Natural killer cell (primary cell): ENCODE measurements at regions not wholly inside any gene's neighbourhood (a gene's known extent, or its start where the extent isn't known, plus 50 kb on each side); places are given as distances from the start of the nearest gene placed in this dataset.
"Not testable (repeated sequence)": the region's sequence is repeated elsewhere in the genome, so short reads cannot be mapped to it uniquely, and the experiment has no call there.

Source experiments
- ATAC-seq, 3 donors: fragments of 150-1000 bp in 2 of 3; fragments of 200-7000 bp in 1 of 3; cut with Tn5 transposase; 1 replicate in 1 of 3; 2 replicates in 2 of 3; pipeline ENCODE4 v1.10.0; 2021; ENCODE audit warnings: mild to moderate bottlenecking in 2 of 3, moderate library complexity in 2 of 3
- DNase-seq, 2 donors: peaks; one replicate each; pipeline versions ENCODE4 v3.0.0 to v3.0.0-alpha.2; 2013 to 2021; ENCODE audit warnings: mixed read lengths in 1 of 2
- H3K27ac ChIP-seq: one replicate; pipeline ENCODE4 v1.5.1; 2013; ENCODE audit warnings: mild to moderate bottlenecking, low read length
- H3K27me3 ChIP-seq: one replicate; pipeline ENCODE4 v1.6.1; 2013; ENCODE audit warnings: low read length; ENCODE audit not compliant: control insufficient read depth, insufficient read depth
- H3K36me3 ChIP-seq: one replicate; pipeline ENCODE4 v1.6.1; 2013; ENCODE audit warnings: low read length; ENCODE audit not compliant: control insufficient read depth, insufficient read depth
- H3K4me1 ChIP-seq: one replicate; pipeline ENCODE4 v1.6.1; 2013; ENCODE audit warnings: low read length; ENCODE audit not compliant: control insufficient read depth, insufficient read depth
- H3K4me3 ChIP-seq: one replicate; pipeline ENCODE4 v1.5.1; 2013; ENCODE audit warnings: low read length
- H3K9me3 ChIP-seq: one replicate; pipeline ENCODE4 v1.6.1; 2013; ENCODE audit warnings: low read length; ENCODE audit not compliant: control insufficient read depth, insufficient read depth
- H3K27ac Mint-ChIP-seq, 2 donors: one replicate each; pipeline ENCODE4 v1.8.0; 2022; ENCODE audit warnings: mild to moderate bottlenecking in 2 of 2, mixed read lengths in 2 of 2, moderate library complexity in 1 of 2
- H3K27me3 Mint-ChIP-seq, 2 donors: one replicate each; pipeline ENCODE4 v1.8.0; 2022; ENCODE audit warnings: low read depth in 2 of 2, mixed read lengths in 2 of 2
- H3K36me3 Mint-ChIP-seq: one replicate; pipeline ENCODE4 v1.8.0; 2022; ENCODE audit warnings: mixed read lengths
- H3K4me1 Mint-ChIP-seq, 2 donors: one replicate each; pipeline ENCODE4 v1.8.0; 2022; ENCODE audit warnings: mixed read lengths in 2 of 2
- H3K4me3 Mint-ChIP-seq: one replicate; pipeline ENCODE4 v1.8.0; 2022; ENCODE audit warnings: mild to moderate bottlenecking, moderate library complexity, mixed read lengths
- H3K9me3 Mint-ChIP-seq, 2 donors: one replicate each; pipeline ENCODE4 v1.8.0; 2022; ENCODE audit warnings: mixed read lengths in 2 of 2
- CTCF ChIP-seq: fragments of 200-600 bp; IDR thresholded peaks from one replicate; pipeline ENCODE4 v1.8.0; 2022; ENCODE audit warnings: antibody characterized with exemption
- WGBS: methylation state at CpG from one replicate; pipeline ENCODE4 v1.1.7; 2013; ENCODE audit warnings: missing lambda C conversion rate; ENCODE audit not compliant: insufficient coverage; 5-methylcytosine and 5-hydroxymethylcytosine counted together
- intact Hi-C: fragments of 100-400 bp; cut with micrococcal nuclease; formaldehyde crosslinking; loops from one replicate; pipeline ENCODE4 v1.14.2; 2022

- H3K4me1 ChIP-seq, H3K27ac ChIP-seq, intact Hi-C loops, H3K27me3 ChIP-seq, H3K36me3 ChIP-seq, H3K27me3 Mint-ChIP-seq, H3K4me3 ChIP-seq, H3K4me1 Mint-ChIP-seq, H3K27ac Mint-ChIP-seq, DNase-seq, ATAC-seq, H3K4me3 Mint-ChIP-seq: not testable (repeated sequence)
- Mint-ChIP-seq H3K36me3 (peaks cover 20% of the 10 kb centered on the region), H3K9me3 (peaks cover 18 to 39% of the 10 kb centered on the region in 2 donors)
- H3K9me3 ChIP-seq, result peaks cover 12% of the 10 kb centered on the region
- WGBS, result 39% methylated on average over 5 of the region's 5 CpGs
Observed at GRCh38 chr6:85212794-85213193, 237.1 kb upstream of the NT5E start.

- ATAC-seq, result no peak
Observed at GRCh38 chr6:85195243-85195642, 254.6 kb upstream of the NT5E start.

DNA sequence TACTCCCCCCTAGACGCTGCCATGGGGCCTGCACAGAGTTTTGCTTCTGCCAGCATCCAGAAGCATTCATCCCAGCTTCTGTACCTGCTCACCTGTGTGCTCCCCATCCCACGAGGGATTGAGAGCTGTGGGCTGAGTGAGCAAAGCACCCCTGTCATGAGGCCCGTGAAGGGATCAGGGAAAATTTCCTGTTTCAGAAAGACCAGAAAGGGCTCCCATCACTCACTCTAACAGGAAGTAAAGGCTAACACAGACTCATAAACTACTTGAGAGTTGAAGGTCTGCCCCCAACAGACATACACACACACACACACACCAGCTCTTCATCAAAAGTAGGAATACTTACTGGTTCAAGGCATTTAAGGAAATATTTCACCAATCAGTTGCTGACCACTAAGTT, 256.5 kb upstream of the NT5E start:
- Mint-ChIP-seq H3K9me3 (peaks cover 12 to 19% of the 10 kb centered on the region in 2 donors), H3K36me3 (no peaks in the 10 kb centered on the region), H3K4me1 (no peaks in the 10 kb centered on the region), H3K27me3 (no peaks in the 10 kb centered on the region), H3K4me3 (no peak overlapping the region), H3K27ac (no peak overlapping the region)
- Histone ChIP-seq H3K4me3 (no peak overlapping the region), H3K27me3 (no peaks in the 10 kb centered on the region), H3K27ac (no peak overlapping the region), H3K36me3 (no peaks in the 10 kb centered on the region), H3K9me3 (no peaks in the 10 kb centered on the region), H3K4me1 (no peaks in the 10 kb centered on the region)
- WGBS, result 51% methylated on average over 3 of the region's 3 CpGs
- DNase-seq (no peak), ATAC-seq (no peak)
- intact Hi-C loops, result no loop called here
- no peak for TF ChIP-seq CTCF

More at GRCh38 chr6:85195243-85195642, 254.6 kb upstream of the NT5E start:
- H3K27me3 ChIP-seq, result no peaks in the 10 kb centered on the region
- no peak overlapping the region for H3K27ac ChIP-seq
- no peaks in the 10 kb centered on the region for H3K4me1 ChIP-seq
- no peak overlapping the region for H3K27ac Mint-ChIP-seq
- intact Hi-C loops, result no loop called here
- H3K4me1 Mint-ChIP-seq, result no peaks in the 10 kb centered on the region
- H3K9me3 Mint-ChIP-seq, result peaks cover 10 to 13% of the 10 kb centered on the region in 2 donors
- no peak for TF ChIP-seq CTCF
- no peaks in the 10 kb centered on the region for H3K36me3 ChIP-seq
- H3K36me3 Mint-ChIP-seq, result no peaks in the 10 kb centered on the region
- no peaks in the 10 kb centered on the region for H3K27me3 Mint-ChIP-seq
- no peaks in the 10 kb centered on the region for H3K9me3 ChIP-seq
- H3K4me3 Mint-ChIP-seq, result no peak overlapping the region
- H3K4me3 ChIP-seq, result no peak overlapping the region
- DNase-seq, result no peak

- ATAC-seq (no peak), DNase-seq (no peak)
- no peaks in the 10 kb centered on the region for H3K4me1 Mint-ChIP-seq
- no peaks in the 10 kb centered on the region for H3K4me1 ChIP-seq
- H3K27me3 ChIP-seq, result no peaks in the 10 kb centered on the region
- no peak overlapping the region for H3K4me3 Mint-ChIP-seq
- intact Hi-C loops, result no loop called here
- WGBS, result 63% methylated on average over 4 of the region's 4 CpGs
- H3K27me3 Mint-ChIP-seq, result no peaks in the 10 kb centered on the region
- no peaks in the 10 kb centered on the region for H3K36me3 ChIP-seq
- no peaks in the 10 kb centered on the region for H3K36me3 Mint-ChIP-seq
- TF ChIP-seq CTCF, result no peak
- no peak overlapping the region for H3K27ac ChIP-seq
- no peak overlapping the region for H3K4me3 ChIP-seq
- H3K27ac Mint-ChIP-seq, result no peak overlapping the region
- H3K9me3 Mint-ChIP-seq, result peaks cover 12 to 16% of the 10 kb centered on the region in 2 donors
- no peaks in the 10 kb centered on the region for H3K9me3 ChIP-seq
Observed at GRCh38 chr6:85192596-85192995, 257.3 kb upstream of the NT5E start.
